B cell (primary cell): ENCODE measurements at regions not wholly inside any gene's neighbourhood (a gene's known extent, or its start where the extent isn't known, plus 50 kb on each side); places are given as distances from the start of the nearest gene placed in this dataset.

Source experiments
- ATAC-seq: fragments of 200-7000 bp; cut with Tn5 transposase; one replicate; pipeline ENCODE4 v1.10.0; 2021; ENCODE audit warnings: low read depth, mild to moderate bottlenecking, moderate number of reproducible peaks, moderate library complexity
- CTCF ChIA-PET: fragments of 350-600 bp; sonication (Branson Sonifier 250); formaldehyde crosslinking; loops from one replicate; lab custom pipeline; 2021; ENCODE audit warnings: antibody characterized with exemption, inconsistent platforms; lab: Charles Lee
- POLR2A ChIA-PET: fragments of 350-600 bp; sonication (Branson Sonifier 250); formaldehyde crosslinking; loops from one replicate; lab custom pipeline; 2021; ENCODE audit warnings: antibody characterized with exemption; lab: Charles Lee
- DNase-seq: peaks from one replicate; pipeline ENCODE4 v3.0.0; 2013
- H2AFZ ChIP-seq: 2 replicates; pipeline ENCODE4 v1.6.1; 2012; ENCODE audit warnings: mild to moderate bottlenecking, low read depth, low read length; ENCODE audit not compliant: insufficient read depth, poor library complexity, severe bottlenecking
- H3K27ac ChIP-seq, 2 donors: 1 replicate in 1 of 2; 2 replicates in 1 of 2; pipeline ENCODE4 v1.5.1; 2012 to 2013; ENCODE audit warnings: low read length in 2 of 2, mild to moderate bottlenecking in 2 of 2, moderate library complexity in 1 of 2
- H3K27me3 ChIP-seq, 4 experiments: fragments of 200-600 bp in 1 of 4; sonication (generic) in 1 of 4; replicated peaks in 1 of 4; 1 replicate in 2 of 4; 2 replicates in 2 of 4; pipeline versions ENCODE4 v1.6.1 to v1.7.0; 2013 to 2016; ENCODE audit warnings: low read length in 3 of 4, mild to moderate bottlenecking in 2 of 4, mixed read lengths in 1 of 4, moderate library complexity in 1 of 4; ENCODE audit not compliant: insufficient read depth in 4 of 4, control insufficient read depth in 3 of 4; ENCODE audit errors: control extremely low read depth in 1 of 4
- H3K36me3 ChIP-seq, 2 experiments: replicated peaks in 1 of 2; 1 replicate in 1 of 2; 2 replicates in 1 of 2; pipeline versions ENCODE4 v1.6.1 to v1.7.1; 2013; ENCODE audit warnings: low read length in 1 of 2; ENCODE audit not compliant: insufficient read depth in 2 of 2, control insufficient read depth in 1 of 2; ENCODE audit errors: control extremely low read depth in 1 of 2, extremely low read depth in 1 of 2
- H3K4me1 ChIP-seq, 2 donors: fragments of 200-600 bp in 1 of 2; sonication (generic) in 1 of 2; 1 replicate in 1 of 2; 2 replicates in 1 of 2; pipeline versions ENCODE4 v1.5.1 to v1.6.1; 2013 to 2017; ENCODE audit warnings: low read length in 2 of 2; ENCODE audit not compliant: control insufficient read depth in 2 of 2, insufficient read depth in 2 of 2
- H3K4me2 ChIP-seq: replicated peaks from 2 replicates; pipeline ENCODE3; 2012; ENCODE audit warnings: mild to moderate bottlenecking, low read depth, low read length; ENCODE audit not compliant: poor library complexity, severe bottlenecking
- H3K4me3 ChIP-seq, 5 experiments: fragments of 200-600 bp in 1 of 5; sonication (generic) in 1 of 5; 1 replicate in 3 of 5; 2 replicates in 2 of 5; pipeline versions ENCODE4 v1.5.1 to v1.7.0; 2011 to 2016; ENCODE audit warnings: low read length in 4 of 5, mild to moderate bottlenecking in 4 of 5, low read depth in 2 of 5, control low read depth in 1 of 5, moderate library complexity in 1 of 5; ENCODE audit not compliant: insufficient read depth in 1 of 5; ENCODE audit errors: control extremely low read depth in 1 of 5, extremely low read depth in 1 of 5
- H3K79me2 ChIP-seq: fragments of 200-600 bp; sonication (generic); one replicate; pipeline ENCODE4 v1.6.0; 2016; ENCODE audit warnings: low read length; ENCODE audit not compliant: control insufficient read depth, insufficient read depth
- H3K9ac ChIP-seq: fragments of 200-600 bp; sonication (generic); 2 replicates; pipeline ENCODE4 v1.6.1; 2017; ENCODE audit warnings: mild to moderate bottlenecking, low read length, moderate library complexity
- H3K9me3 ChIP-seq, 3 donors: one replicate each; pipeline versions ENCODE4 v1.6.1 to v1.7.1; 2013; ENCODE audit warnings: low read length in 2 of 3; ENCODE audit not compliant: control insufficient read depth in 2 of 3, insufficient read depth in 1 of 3; ENCODE audit errors: control extremely low read depth in 1 of 3
- H4K20me1 ChIP-seq: 2 replicates; pipeline ENCODE4 v1.6.0; 2012; ENCODE audit warnings: mild to moderate bottlenecking, low read length; ENCODE audit not compliant: insufficient read depth, control insufficient read depth, poor library complexity, severe bottlenecking
- H3K27ac Mint-ChIP-seq: one replicate; pipeline ENCODE4 v1.8.0; 2021; ENCODE audit warnings: mixed read lengths
- H3K27me3 Mint-ChIP-seq: one replicate; pipeline ENCODE4 v1.8.0; 2021; ENCODE audit warnings: mixed read lengths
- H3K4me1 Mint-ChIP-seq: one replicate; pipeline ENCODE4 v1.8.0; 2021; ENCODE audit warnings: mixed read lengths
- H3K4me3 Mint-ChIP-seq: one replicate; pipeline ENCODE4 v1.8.0; 2021; ENCODE audit warnings: mixed read lengths
- H3K9me3 Mint-ChIP-seq: one replicate; pipeline ENCODE4 v1.8.0; 2022; ENCODE audit warnings: mixed read lengths; ENCODE audit not compliant: insufficient read depth
- CTCF ChIP-seq: fragments of 200-600 bp; IDR thresholded peaks from one replicate; pipeline ENCODE4 v1.8.0; 2022; ENCODE audit warnings: antibody characterized with exemption, mild to moderate bottlenecking
- EZH2 ChIP-seq: IDR thresholded peaks from 2 replicates; pipeline ENCODE4 v1.6.1; 2012; ENCODE audit warnings: borderline replicate concordance, low read depth, mild to moderate bottlenecking, moderate library complexity, low read length; ENCODE audit not compliant: insufficient read depth, poor library complexity, severe bottlenecking
- WGBS: methylation state at CpG from one replicate; pipeline ENCODE4 v1.1.5; 2013; ENCODE audit warnings: missing lambda C conversion rate; ENCODE audit not compliant: insufficient coverage; 5-methylcytosine and 5-hydroxymethylcytosine counted together
- intact Hi-C: fragments of 100-400 bp; cut with micrococcal nuclease; formaldehyde crosslinking; loops from one replicate; pipeline ENCODE4 v1.10.0; 2022

DNA sequence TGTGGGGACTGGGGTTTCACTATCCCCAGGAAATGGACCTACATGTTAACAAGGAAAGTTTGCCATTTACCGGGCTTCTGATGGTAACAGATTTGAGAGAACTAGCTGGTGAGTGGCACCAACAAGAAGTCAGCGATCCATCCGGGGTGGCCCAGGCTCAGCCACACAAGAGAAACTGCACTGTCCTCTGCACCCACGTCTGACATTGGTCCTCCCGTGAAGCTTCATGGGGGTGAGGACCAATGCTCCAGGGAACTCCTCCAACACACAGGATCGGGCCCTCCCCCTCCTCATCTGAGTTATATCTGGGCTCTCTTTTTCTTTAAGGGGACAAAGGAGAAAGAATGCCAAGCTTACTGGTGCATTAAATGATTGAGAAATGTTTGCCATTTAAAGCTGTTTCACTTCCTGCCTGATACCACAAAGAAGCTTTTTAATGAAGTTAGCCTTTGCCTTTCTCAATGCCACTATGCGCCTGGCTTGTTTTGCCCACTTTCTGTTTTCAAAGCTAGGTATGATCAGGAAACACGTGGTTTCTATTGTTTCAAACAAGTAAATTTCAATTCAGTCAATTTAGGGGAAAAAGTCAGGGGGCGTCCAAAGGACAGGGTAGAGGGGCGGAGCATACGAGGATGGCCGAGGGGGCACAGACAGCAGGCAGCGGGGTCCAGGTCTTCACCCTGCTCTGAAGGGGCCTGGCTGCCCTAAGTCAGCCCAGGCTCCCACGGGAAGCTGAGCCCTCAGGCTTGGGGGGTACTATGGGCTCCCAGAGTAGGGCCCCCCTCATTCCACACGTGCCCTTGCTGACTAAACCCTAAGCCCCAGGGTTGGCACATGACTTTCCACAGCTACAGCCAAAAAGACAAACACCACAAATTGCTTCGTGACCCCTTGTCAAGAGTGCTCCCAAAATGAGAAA is 204.0 kb upstream of the ID2 start:
- Histone ChIP-seq H3K4me3 (peak overlapping the region in 2 of 5 experiments; percentile 16 to 20), H3K27ac (no peak overlapping the region), H3K9ac (peak overlapping the region; percentile 33), H3K4me1 (peaks cover 56 to 57% of the 10 kb centered on the region in 2 donors), H3K79me2 (no peaks in the 10 kb centered on the region), H3K27me3 (peaks cover 0 to 83% (median 70%) of the 10 kb centered on the region in 4 experiments), H2AFZ (no peak overlapping the region), H3K4me2 (peak overlapping the region; percentile 60), H3K36me3 (no peaks in the 10 kb centered on the region), H3K9me3 (peaks cover 0 to 42% (median 11%) of the 10 kb centered on the region in 3 donors), H4K20me1 (peaks cover 14% of the 10 kb centered on the region)
- Mint-ChIP-seq H3K4me1 (peaks cover 49% of the 10 kb centered on the region), H3K4me3 (peak overlapping the region; percentile 69), H3K27ac (peak overlapping the region; percentile 74), H3K27me3 (peaks cover 63% of the 10 kb centered on the region), H3K9me3 (no peaks in the 10 kb centered on the region)
- WGBS: 12% methylated on average over 13 of the region's 16 CpGs
- DNase-seq (peak; percentile 80), ATAC-seq (peak; percentile 71)
- CTCF ChIA-PET: interaction anchor here (1.1 kb wide), 1 partner anchor 67 kb away, joined by 3 read pairs; no protein-coding TSS in a partner anchor
- TF ChIP-seq EZH2: no peak
- no peak for TF ChIP-seq CTCF
- POLR2A ChIA-PET: interaction anchor here (1.1 kb wide), 1 partner anchor 106 kb away, joined by 3 read pairs; no protein-coding TSS in a partner anchor
- intact Hi-C loops: loop anchor here (1.0 to 5.0 kb wide), 5 partner anchors 10 to 204 kb away; partner anchors contain the start of gene ID2

DNA sequence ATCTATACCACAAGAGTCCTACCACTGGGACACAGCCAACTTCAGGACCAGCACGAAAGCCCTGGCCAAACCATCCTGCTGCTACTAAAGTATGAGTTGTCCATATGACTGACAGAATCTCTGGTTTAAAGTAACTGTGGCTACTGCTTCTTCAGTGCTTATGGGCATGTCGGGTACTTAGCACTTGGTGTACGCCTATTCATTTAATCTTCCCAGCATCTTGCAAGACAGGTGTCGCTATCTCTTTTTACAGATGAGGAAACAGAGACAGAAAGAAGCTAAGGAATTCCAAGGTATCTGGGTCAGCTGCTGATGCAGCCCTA is 203.4 kb upstream of the ID2 start:
- H3K27ac ChIP-seq: no peak overlapping the region
- H3K36me3 ChIP-seq: no peaks in the 10 kb centered on the region
- H3K9me3 ChIP-seq: peaks cover 0 to 46% (median 11%) of the 10 kb centered on the region in 3 donors
- ATAC-seq: no peak
- Mint-ChIP-seq H3K4me3 (peak overlapping the region; percentile 69), H3K9me3 (no peaks in the 10 kb centered on the region), H3K27ac (no peak overlapping the region), H3K27me3 (peaks cover 64% of the 10 kb centered on the region), H3K4me1 (peaks cover 49% of the 10 kb centered on the region)
- intact Hi-C loops: loop anchor here (5.0 kb wide), 2 partner anchors 176 to 204 kb away; partner anchors contain the start of gene ID2
- H3K9ac ChIP-seq: peak overlapping the region; percentile 33
- no peak for DNase-seq
- no peak overlapping the region for H2AFZ ChIP-seq
- peaks cover 14% of the 10 kb centered on the region for H4K20me1 ChIP-seq
- H3K79me2 ChIP-seq: no peaks in the 10 kb centered on the region
- H3K4me1 ChIP-seq: peaks cover 55 to 56% of the 10 kb centered on the region in 2 donors
- peak overlapping the region; percentile 60 for H3K4me2 ChIP-seq
- peak overlapping the region in 1 of 5 experiments; percentile 20 for H3K4me3 ChIP-seq
- peaks cover 0 to 83% (median 68%) of the 10 kb centered on the region in 4 experiments for H3K27me3 ChIP-seq
- TF ChIP-seq EZH2 (no peak), CTCF (no peak)
- ChIA-PET POLR2A (interaction anchor here (1.1 kb wide), 1 partner anchor 105 kb away, joined by 3 read pairs; no protein-coding TSS in a partner anchor), CTCF (no interaction called here)
- 43% methylated on average over 1 of the region's 4 CpGs for WGBS
